ENCODE measurements at regions not wholly inside any gene's neighbourhood (a gene's known extent, or its start where the extent isn't known, plus 50 kb on each side); places are given as distances from the start of the nearest gene placed in this dataset.
"Not testable (repeated sequence)": the region's sequence is repeated elsewhere in the genome, so short reads cannot be mapped to it uniquely, and the experiment has no call there.

GRCh38 chr2:60355849-60356261 lies 197.6 kb downstream of the BCL11A start:
- DNase-seq = no peak

GRCh38 chr2:60354713-60355112 lies 198.7 kb downstream of the BCL11A start:
- DNase-seq = no peak

GRCh38 chr2:60353863-60354262 lies 199.6 kb downstream of the BCL11A start:
- no peak for DNase-seq

- DNase-seq = no peak
Measured at GRCh38 chr2:60353406-60353800, 200.1 kb downstream of the BCL11A start.

- no peak for DNase-seq
Measured at GRCh38 chr2:60352491-60353405, 200.7 kb downstream of the BCL11A start.

- no peak for DNase-seq
Measured at GRCh38 chr2:60351802-60352201, 201.7 kb downstream of the BCL11A start.

GRCh38 chr2:60351321-60351720 lies 202.1 kb downstream of the BCL11A start:
- no peak for DNase-seq

- DNase-seq = no peak
Measured at GRCh38 chr2:60350791-60351190, 202.7 kb downstream of the BCL11A start.

GRCh38 chr2:60347781-60348180 lies 205.7 kb downstream of the BCL11A start:
- no peak for DNase-seq

- not testable (repeated sequence) for DNase-seq
Measured at GRCh38 chr2:60342491-60342890, 211.0 kb downstream of the BCL11A start.

- no peak for DNase-seq
Measured at GRCh38 chr2:60341151-60341550, 212.3 kb downstream of the BCL11A start.

- no peak for DNase-seq
Measured at GRCh38 chr2:60339286-60339685, 214.2 kb downstream of the BCL11A start.

GRCh38 chr2:60337142-60337497 lies 216.3 kb downstream of the BCL11A start:
- DNase-seq = no peak

GRCh38 chr2:60336442-60337141 lies 216.9 kb downstream of the BCL11A start:
- no peak for DNase-seq

GRCh38 chr2:60335533-60336237 lies 217.8 kb downstream of the BCL11A start:
- no peak for DNase-seq

- DNase-seq = no peak
Measured at GRCh38 chr2:60334610-60335009, 218.8 kb downstream of the BCL11A start.

- no peak for DNase-seq
Measured at GRCh38 chr2:60333264-60333663, 220.2 kb downstream of the BCL11A start.

GRCh38 chr2:60331115-60331809 lies 222.2 kb downstream of the BCL11A start:
- DNase-seq = no peak

- no peak for DNase-seq
Measured at GRCh38 chr2:60329225-60329624, 224.2 kb downstream of the BCL11A start.

GRCh38 chr2:60324536-60324935 lies 228.9 kb downstream of the BCL11A start:
- no peak for DNase-seq

GRCh38 chr2:60321816-60322215 lies 231.6 kb downstream of the BCL11A start:
- no peak for DNase-seq

- no peak for DNase-seq
Measured at GRCh38 chr2:60320724-60321123, 232.7 kb downstream of the BCL11A start.

- no peak for DNase-seq
Measured at GRCh38 chr2:60319031-60319547, 234.4 kb downstream of the BCL11A start.
